IMR-90 (cell line): ENCODE measurements at regions not wholly inside any gene's neighbourhood (a gene's known extent, or its start where the extent isn't known, plus 50 kb on each side); places are given as distances from the start of the nearest gene placed in this dataset.
A peak's percentile ranks its signal among the peaks of the same experiment; 100 is the strongest.

Source experiments
- ATAC-seq: fragments of 200-7000 bp; cut with Tn5 transposase; 2 replicates; pipeline ENCODE4 v1.9.1; 2020; ENCODE audit warnings: low read depth, mild to moderate bottlenecking, moderate library complexity
- BruUV-seq: library from RNA; stranded (reverse); fragments of 400-500 nt; replicated peaks from 2 replicates; lab custom pipeline; 2021; lab: Mats Ljungman, UMichigan
- CTCF ChIA-PET: fragments of 300-600 bp; formaldehyde crosslinking; extraction: SDS; loops from one replicate; lab custom pipeline; 2021; ENCODE audit warnings: antibody characterized with exemption; lab: Yijun Ruan, JAX
- POLR2A ChIA-PET: fragments of 300-600 bp; sonication (Branson Sonifier 250); formaldehyde crosslinking; loops from one replicate; lab custom pipeline; 2022; ENCODE audit warnings: antibody characterized with exemption; ENCODE audit not compliant: unreplicated experiment; lab: Charles Lee
- DNase-seq: peaks from one replicate; pipeline ENCODE4 v3.0.0; 2013
- H2AFZ ChIP-seq: replicated peaks from 2 replicates; pipeline ENCODE3; 2013; ENCODE audit warnings: low read length, mild to moderate bottlenecking; ENCODE audit not compliant: poor library complexity
- H2AK5ac ChIP-seq: 2 replicates; pipeline ENCODE4 v1.6.1; 2013; ENCODE audit warnings: low read depth, low read length, inconsistent platforms
- H2AK9ac ChIP-seq: replicated peaks from 2 replicates; pipeline ENCODE3; 2013; ENCODE audit warnings: mild to moderate bottlenecking, low read depth, low read length, moderate library complexity; ENCODE audit not compliant: poor library complexity
- H2BK120ac ChIP-seq: 2 replicates; pipeline ENCODE4 v1.6.1; 2013; ENCODE audit warnings: low read depth, low read length, inconsistent platforms
- H2BK15ac ChIP-seq: 3 replicates; pipeline ENCODE4 v1.6.1; 2013; ENCODE audit warnings: low read depth, low read length, inconsistent platforms
- H2BK20ac ChIP-seq: 2 replicates; pipeline ENCODE4 v1.6.1; 2013; ENCODE audit warnings: low read depth, mild to moderate bottlenecking, inconsistent platforms, low read length, moderate library complexity
- H2BK5ac ChIP-seq: 2 replicates; pipeline ENCODE4 v1.6.1; 2013; ENCODE audit warnings: mild to moderate bottlenecking, low read depth, low read length, inconsistent platforms; ENCODE audit not compliant: poor library complexity, severe bottlenecking
- H3K14ac ChIP-seq: replicated peaks from 2 replicates; pipeline ENCODE4 v1.6.1; 2013; ENCODE audit warnings: low read depth, low read length, inconsistent platforms
- H3K18ac ChIP-seq: 2 replicates; pipeline ENCODE4 v1.6.1; 2013; ENCODE audit warnings: low read depth, low read length, control low read depth
- H3K23ac ChIP-seq: 2 replicates; pipeline ENCODE4 v1.6.1; 2013; ENCODE audit warnings: low read depth, low read length, inconsistent platforms
- H3K27ac ChIP-seq: 2 replicates; pipeline ENCODE4 v1.5.1; 2013; ENCODE audit warnings: mild to moderate bottlenecking, control low read depth, low read length; ENCODE audit not compliant: insufficient read depth
- H3K27me3 ChIP-seq: 2 replicates; pipeline ENCODE4 v1.6.1; 2013; ENCODE audit warnings: low read length; ENCODE audit not compliant: control insufficient read depth, insufficient read depth
- H3K36me3 ChIP-seq: 2 replicates; pipeline ENCODE4 v1.6.1; 2013; ENCODE audit warnings: low read length, mixed read lengths; ENCODE audit not compliant: control insufficient read depth, insufficient read depth
- H3K4ac ChIP-seq: 2 replicates; pipeline ENCODE4 v1.6.1; 2013; ENCODE audit warnings: low read depth, low read length, inconsistent platforms
- H3K4me1 ChIP-seq: 2 replicates; pipeline ENCODE4 v1.6.1; 2013; ENCODE audit warnings: low read length, mixed read lengths; ENCODE audit not compliant: control insufficient read depth, insufficient read depth
- H3K4me2 ChIP-seq: 2 replicates; pipeline ENCODE4 v1.6.1; 2013; ENCODE audit warnings: low read depth, mild to moderate bottlenecking, control low read depth, low read length, moderate library complexity
- H3K4me3 ChIP-seq: 2 replicates; pipeline ENCODE4 v1.5.1; 2013; ENCODE audit warnings: low read depth, mild to moderate bottlenecking, control low read depth, low read length, moderate library complexity; ENCODE audit not compliant: insufficient read depth
- H3K56ac ChIP-seq: 2 replicates; pipeline ENCODE4 v1.6.1; 2013; ENCODE audit warnings: low read length, inconsistent platforms; ENCODE audit not compliant: insufficient read depth; ENCODE audit errors: extremely low read depth
- H3K79me1 ChIP-seq, 2 experiments: 2 replicates each; pipeline ENCODE4 v1.6.1; 2013; ENCODE audit warnings: low read length in 2 of 2, inconsistent platforms in 1 of 2, low read depth in 1 of 2
- H3K9ac ChIP-seq: 2 replicates; pipeline ENCODE4 v1.6.1; 2013; ENCODE audit warnings: low read depth, low read length, control low read depth
- H3K9me1 ChIP-seq: 2 replicates; pipeline ENCODE4 v1.6.1; 2013; ENCODE audit warnings: low read length, inconsistent platforms; ENCODE audit not compliant: insufficient read depth
- H3K9me3 ChIP-seq: 2 replicates; pipeline ENCODE4 v1.6.1; 2013; ENCODE audit warnings: low read length; ENCODE audit not compliant: control insufficient read depth, insufficient read depth
- H4K20me1 ChIP-seq: 2 replicates; pipeline ENCODE4 v1.6.1; 2013; ENCODE audit warnings: low read length, inconsistent platforms; ENCODE audit not compliant: insufficient read depth
- H4K5ac ChIP-seq: 2 replicates; pipeline ENCODE4 v1.6.1; 2013; ENCODE audit warnings: mild to moderate bottlenecking, low read depth, low read length, control low read depth
- H4K8ac ChIP-seq, 2 experiments: 2 replicates each; pipeline ENCODE4 v1.6.1; 2013; ENCODE audit warnings: low read depth in 2 of 2, low read length in 2 of 2, control low read depth in 1 of 2, inconsistent platforms in 1 of 2
- H4K91ac ChIP-seq: 2 replicates; pipeline ENCODE4 v1.6.1; 2013; ENCODE audit warnings: low read depth, low read length, inconsistent platforms; ENCODE audit not compliant: insufficient read depth
- CEBPB ChIP-seq: IDR thresholded peaks from 2 replicates; pipeline ENCODE4 v1.6.1; 2012; ENCODE audit warnings: low read depth, low read length, improper control_type of control experiment
- WGBS, 2 experiments: methylation state at CpG; one replicate each; pipeline versions ENCODE4 v1.1.5 to v1.1.7; 2013; ENCODE audit warnings: missing lambda C conversion rate in 2 of 2; ENCODE audit not compliant: insufficient read length in 1 of 2; ENCODE audit errors: extremely low coverage in 2 of 2; 5-methylcytosine and 5-hydroxymethylcytosine counted together
- dilution Hi-C: fragments of 300-500 bp; cut with HindIII; formaldehyde crosslinking; loops from one replicate; pipeline ENCODE4 v1.14.3; 2018; ENCODE audit warnings: low sequenced_read_pairs; ENCODE audit not compliant: unreplicated experiment
- in situ Hi-C: fragments of 300-500 bp; cut with MboI; formaldehyde crosslinking; loops from 3 replicates; pipeline ENCODE4 v1.14.3; 2019; ENCODE audit warnings: low sequenced_read_pairs, inconsistent platforms, mixed read lengths
- intact Hi-C: fragments of 100-400 bp; cut with micrococcal nuclease; formaldehyde crosslinking; loops from 2 replicates; pipeline ENCODE4 v1.10.0; 2022
- TF ChIP-seq, protein P1 (sequence below): conservative IDR thresholded peaks from 2 replicates; pipeline ENCODE4 v1.5.1; 2012; ENCODE audit warnings: mild to moderate bottlenecking, low read depth, low read length, improper control_type of control experiment

DNA sequence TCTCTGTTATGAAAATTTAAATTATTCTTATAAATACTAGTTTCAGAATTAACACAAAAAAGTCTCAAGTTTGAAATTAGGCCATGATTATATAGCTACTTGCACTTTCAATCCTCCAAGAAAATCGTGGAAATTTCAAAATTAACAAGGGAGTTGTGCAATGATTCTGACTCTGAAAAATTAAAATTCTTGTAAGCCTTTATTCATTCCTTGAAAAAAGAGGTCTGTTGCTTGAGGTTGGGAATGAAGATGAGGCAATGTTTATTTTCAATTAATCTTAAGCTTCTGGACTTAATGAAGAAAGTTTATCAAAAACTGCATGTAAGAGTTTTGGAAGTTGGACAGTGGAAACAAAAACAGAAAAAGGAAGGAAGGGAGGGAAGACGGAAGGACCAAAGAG is 128.2 kb upstream of the FIBIN start:
- POLR2A ChIA-PET: interaction anchor here (0.5 kb wide), 1 partner anchor 127 kb away, joined by 5 read pairs; no protein-coding TSS in a partner anchor
- Histone ChIP-seq H3K4me3 (no peak overlapping the region), H2AK9ac (no peak overlapping the region), H3K4ac (no peak overlapping the region), H3K79me1 (no peaks in the 10 kb centered on the region), H3K9ac (no peak overlapping the region), H4K91ac (no peak overlapping the region), H3K23ac (no peak overlapping the region), H2BK20ac (no peak overlapping the region), H2AK5ac (no peak overlapping the region), H3K36me3 (no peaks in the 10 kb centered on the region), H3K27ac (peak overlapping the region; percentile 82; the same call in 1 of the 2 replicates), H3K27me3 (no peaks in the 10 kb centered on the region), H2BK5ac (no peak overlapping the region), H3K14ac (no peak overlapping the region), H3K4me2 (no peak overlapping the region), H3K9me1 (no peaks in the 10 kb centered on the region), H2BK15ac (no peak overlapping the region), H3K4me1 (no peaks in the 10 kb centered on the region), H3K9me3 (peaks cover 2% of the 10 kb centered on the region), H2BK120ac (no peak overlapping the region), H4K8ac (no peak overlapping the region), H3K18ac (peak overlapping the region; percentile 69; the same call in 1 of the 2 replicates), H3K56ac (no peak overlapping the region), H4K20me1 (no peaks in the 10 kb centered on the region), H2AFZ (no peak overlapping the region), H4K5ac (no peak overlapping the region; the same call in 1 of the 2 replicates)
- ATAC-seq (no peak), DNase-seq (no peak)
- WGBS, 2 experiments: no CpG with 5 or more reads among the region's 2 CpGs
- intact Hi-C loops (no loop called here), dilution Hi-C loops (no loop called here), in situ Hi-C loops (no loop called here)
- CTCF ChIA-PET: no interaction called here
- no TSS peak for BruUV-seq
- TF ChIP-seq, protein P1, sequence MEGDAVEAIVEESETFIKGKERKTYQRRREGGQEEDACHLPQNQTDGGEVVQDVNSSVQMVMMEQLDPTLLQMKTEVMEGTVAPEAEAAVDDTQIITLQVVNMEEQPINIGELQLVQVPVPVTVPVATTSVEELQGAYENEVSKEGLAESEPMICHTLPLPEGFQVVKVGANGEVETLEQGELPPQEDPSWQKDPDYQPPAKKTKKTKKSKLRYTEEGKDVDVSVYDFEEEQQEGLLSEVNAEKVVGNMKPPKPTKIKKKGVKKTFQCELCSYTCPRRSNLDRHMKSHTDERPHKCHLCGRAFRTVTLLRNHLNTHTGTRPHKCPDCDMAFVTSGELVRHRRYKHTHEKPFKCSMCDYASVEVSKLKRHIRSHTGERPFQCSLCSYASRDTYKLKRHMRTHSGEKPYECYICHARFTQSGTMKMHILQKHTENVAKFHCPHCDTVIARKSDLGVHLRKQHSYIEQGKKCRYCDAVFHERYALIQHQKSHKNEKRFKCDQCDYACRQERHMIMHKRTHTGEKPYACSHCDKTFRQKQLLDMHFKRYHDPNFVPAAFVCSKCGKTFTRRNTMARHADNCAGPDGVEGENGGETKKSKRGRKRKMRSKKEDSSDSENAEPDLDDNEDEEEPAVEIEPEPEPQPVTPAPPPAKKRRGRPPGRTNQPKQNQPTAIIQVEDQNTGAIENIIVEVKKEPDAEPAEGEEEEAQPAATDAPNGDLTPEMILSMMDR: no peak
- peak; percentile 40; the same call in 1 of the 2 replicates for TF ChIP-seq CEBPB
